IgD-negative memory B cell (primary cell): ENCODE measurements at regions not wholly inside any gene's neighbourhood (a gene's known extent, or its start where the extent isn't known, plus 50 kb on each side); places are given as distances from the start of the nearest gene placed in this dataset.

Source experiments
- H3K27ac Mint-ChIP-seq, 3 donors: one replicate each; pipeline ENCODE4 v1.8.0; 2020 to 2022; ENCODE audit warnings: mild to moderate bottlenecking in 3 of 3, mixed read lengths in 3 of 3, moderate library complexity in 1 of 3
- H3K27me3 Mint-ChIP-seq: one replicate; pipeline ENCODE4 v1.8.0; 2021; ENCODE audit warnings: mixed read lengths
- H3K36me3 Mint-ChIP-seq: one replicate; pipeline ENCODE4 v1.8.0; 2020; ENCODE audit warnings: mild to moderate bottlenecking, mixed read lengths
- H3K4me1 Mint-ChIP-seq, 3 donors: one replicate each; pipeline ENCODE4 v1.8.0; 2020 to 2022; ENCODE audit warnings: mixed read lengths in 3 of 3, mild to moderate bottlenecking in 1 of 3
- H3K4me3 Mint-ChIP-seq, 4 donors: one replicate each; pipeline ENCODE4 v1.8.0; 2020 to 2022; ENCODE audit warnings: mild to moderate bottlenecking in 4 of 4, mixed read lengths in 4 of 4, moderate library complexity in 3 of 4
- H3K9me3 Mint-ChIP-seq, 3 donors: one replicate each; pipeline ENCODE4 v1.8.0; 2020 to 2021; ENCODE audit warnings: mixed read lengths in 3 of 3, mild to moderate bottlenecking in 1 of 3

- H3K36me3 Mint-ChIP-seq, result no peaks in the 10 kb centered on the region
- no peaks in the 10 kb centered on the region for H3K27me3 Mint-ChIP-seq
- H3K4me1 Mint-ChIP-seq, result peaks cover 0 to 1% (median 0%) of the 10 kb centered on the region in 3 donors
- no peak overlapping the region for H3K4me3 Mint-ChIP-seq
- H3K9me3 Mint-ChIP-seq, result peaks cover 0 to 7% (median 2%) of the 10 kb centered on the region in 3 donors
- no peak overlapping the region for H3K27ac Mint-ChIP-seq
Measured at GRCh38 chr4:189367832-189368231, 572.8 kb upstream of the FRG1 start.

DNA sequence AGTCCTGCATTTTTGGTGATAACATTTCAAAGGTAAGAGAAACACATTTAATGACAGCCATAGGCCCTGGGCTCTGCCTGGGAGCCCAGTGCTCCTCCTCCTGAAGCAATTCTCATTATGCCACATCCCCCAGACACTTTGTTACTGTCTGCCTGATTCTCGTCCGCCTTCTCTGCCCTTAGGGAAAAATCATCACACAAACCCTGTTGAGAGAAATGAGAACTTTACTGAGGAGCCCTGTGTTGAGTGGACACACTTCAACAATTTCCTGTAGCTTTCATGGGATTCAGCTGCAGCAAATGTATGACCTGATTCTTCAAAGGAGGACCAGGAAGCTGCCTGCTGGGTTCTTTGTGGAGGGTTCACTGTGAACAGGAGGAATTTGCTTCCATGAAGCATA lies 566.5 kb upstream of the FRG1 start:
- Mint-ChIP-seq H3K9me3 (peaks cover 7 to 15% (median 8%) of the 10 kb centered on the region in 3 donors), H3K27me3 (no peaks in the 10 kb centered on the region), H3K4me3 (no peak overlapping the region), H3K4me1 (no peaks in the 10 kb centered on the region), H3K27ac (peak overlapping the region in 1 of 3 donors; percentile 18), H3K36me3 (no peaks in the 10 kb centered on the region)

DNA sequence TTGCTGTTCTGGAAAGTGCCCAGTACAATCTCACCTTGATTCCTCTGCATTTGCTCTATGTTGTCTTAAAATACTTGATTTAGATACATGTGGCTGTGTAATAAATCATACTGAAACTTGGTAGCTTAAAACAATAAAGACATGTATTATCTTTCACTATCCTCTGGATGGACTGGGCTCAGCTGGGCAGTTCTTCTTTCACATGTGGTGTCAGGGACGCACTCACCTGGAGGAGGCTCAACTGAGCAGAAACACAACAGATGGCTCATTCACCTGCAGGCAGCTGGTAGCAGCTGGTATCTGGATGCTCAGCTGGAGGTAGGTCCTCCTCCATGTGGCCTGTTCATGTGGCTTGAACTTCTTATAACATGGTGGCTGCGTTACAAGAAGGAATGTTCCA lies 563.8 kb upstream of the FRG1 start:
- H3K4me1 Mint-ChIP-seq, result no peaks in the 10 kb centered on the region
- no peak overlapping the region for H3K27ac Mint-ChIP-seq
- no peak overlapping the region for H3K4me3 Mint-ChIP-seq
- no peaks in the 10 kb centered on the region for H3K27me3 Mint-ChIP-seq
- no peaks in the 10 kb centered on the region for H3K36me3 Mint-ChIP-seq
- H3K9me3 Mint-ChIP-seq, result peaks cover 5 to 8% (median 8%) of the 10 kb centered on the region in 3 donors

GRCh38 chr4:189377569-189377968 lies 563.1 kb upstream of the FRG1 start:
- no peaks in the 10 kb centered on the region for H3K4me1 Mint-ChIP-seq
- no peaks in the 10 kb centered on the region for H3K27me3 Mint-ChIP-seq
- H3K9me3 Mint-ChIP-seq, result peaks cover 5 to 8% (median 8%) of the 10 kb centered on the region in 3 donors
- no peak overlapping the region for H3K4me3 Mint-ChIP-seq
- no peaks in the 10 kb centered on the region for H3K36me3 Mint-ChIP-seq
- no peak overlapping the region for H3K27ac Mint-ChIP-seq

- Mint-ChIP-seq H3K27me3 (no peaks in the 10 kb centered on the region), H3K4me1 (no peaks in the 10 kb centered on the region), H3K9me3 (peaks cover 0 to 9% (median 5%) of the 10 kb centered on the region in 3 donors), H3K4me3 (no peak overlapping the region), H3K36me3 (no peaks in the 10 kb centered on the region), H3K27ac (no peak overlapping the region)
Measured at GRCh38 chr4:189385098-189385497, 555.6 kb upstream of the FRG1 start.

GRCh38 chr4:189385579-189385978 lies 555.1 kb upstream of the FRG1 start:
- Mint-ChIP-seq H3K9me3 (peaks cover 0 to 9% (median 6%) of the 10 kb centered on the region in 3 donors), H3K27ac (no peak overlapping the region), H3K27me3 (no peaks in the 10 kb centered on the region), H3K4me1 (no peaks in the 10 kb centered on the region), H3K36me3 (no peaks in the 10 kb centered on the region), H3K4me3 (no peak overlapping the region)

- H3K36me3 Mint-ChIP-seq, result peaks cover under 1% of the 10 kb centered on the region
Measured at GRCh38 chr4:189396435-189396834, 544.2 kb upstream of the FRG1 start.

DNA sequence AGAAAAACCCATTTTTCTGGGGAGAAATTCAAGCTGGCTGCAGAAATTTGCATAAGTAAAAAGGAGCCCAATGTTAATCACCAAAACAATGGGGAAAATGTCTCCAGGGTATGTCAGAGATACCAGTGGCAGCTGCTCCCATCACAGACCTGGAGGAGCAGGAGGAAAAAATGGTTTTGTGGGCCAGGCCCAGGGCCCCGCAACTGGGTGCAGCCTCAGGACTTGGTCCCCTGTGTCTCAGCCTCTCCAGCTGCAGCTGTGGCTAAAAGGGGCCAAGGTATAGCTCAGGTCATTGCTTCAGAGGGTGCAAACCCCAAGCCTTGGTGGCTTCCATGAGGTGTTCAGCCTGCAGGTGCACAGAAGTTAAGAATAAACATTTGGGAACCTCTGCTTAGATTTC lies 536.4 kb upstream of the FRG1 start:
- no peak overlapping the region for H3K4me3 Mint-ChIP-seq
- peaks cover 0 to 21% (median 7%) of the 10 kb centered on the region in 3 donors for H3K9me3 Mint-ChIP-seq
- no peaks in the 10 kb centered on the region for H3K27me3 Mint-ChIP-seq
- H3K4me1 Mint-ChIP-seq, result no peaks in the 10 kb centered on the region
- H3K36me3 Mint-ChIP-seq, result no peaks in the 10 kb centered on the region
- no peak overlapping the region for H3K27ac Mint-ChIP-seq

More at GRCh38 chr4:189396435-189396834, 544.2 kb upstream of the FRG1 start:
- no peaks in the 10 kb centered on the region for H3K4me1 Mint-ChIP-seq
- H3K9me3 Mint-ChIP-seq, result peaks cover 1 to 9% (median 1%) of the 10 kb centered on the region in 3 donors
- H3K27me3 Mint-ChIP-seq, result no peaks in the 10 kb centered on the region
- H3K4me3 Mint-ChIP-seq, result no peak overlapping the region
- H3K27ac Mint-ChIP-seq, result no peak overlapping the region

DNA sequence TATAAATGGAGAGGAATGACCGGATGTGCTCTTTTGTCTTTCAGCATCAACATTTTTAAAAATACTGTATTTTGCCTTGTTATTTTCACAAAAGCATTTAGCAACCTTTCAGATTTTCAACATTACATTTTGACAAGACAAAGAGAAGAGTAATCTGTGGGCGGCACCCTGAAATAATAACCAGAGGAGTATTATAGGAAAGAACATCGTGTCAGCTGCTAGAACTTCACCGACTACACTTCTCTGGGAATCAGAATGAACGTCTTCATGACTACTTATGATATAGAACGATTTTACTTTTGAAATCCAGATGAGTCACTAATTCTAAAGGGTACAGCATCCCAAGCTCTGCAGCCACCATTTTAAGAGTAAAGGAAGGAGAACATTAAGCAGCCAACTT lies 531.5 kb upstream of the FRG1 start:
- Mint-ChIP-seq H3K27me3 (no peaks in the 10 kb centered on the region), H3K4me1 (no peaks in the 10 kb centered on the region), H3K4me3 (no peak overlapping the region), H3K27ac (no peak overlapping the region), H3K9me3 (peaks cover 0 to 15% (median 2%) of the 10 kb centered on the region in 3 donors), H3K36me3 (no peaks in the 10 kb centered on the region)

- Mint-ChIP-seq H3K4me1 (no peaks in the 10 kb centered on the region), H3K9me3 (peaks cover 0 to 6% (median 0%) of the 10 kb centered on the region in 3 donors), H3K27me3 (no peaks in the 10 kb centered on the region), H3K27ac (no peak overlapping the region), H3K4me3 (no peak overlapping the region), H3K36me3 (no peaks in the 10 kb centered on the region)
Measured at GRCh38 chr4:189414021-189414420, 526.7 kb upstream of the FRG1 start.

- H3K4me1 Mint-ChIP-seq, result no peaks in the 10 kb centered on the region
Measured at GRCh38 chr4:189420572-189420971, 520.1 kb upstream of the FRG1 start.

DNA sequence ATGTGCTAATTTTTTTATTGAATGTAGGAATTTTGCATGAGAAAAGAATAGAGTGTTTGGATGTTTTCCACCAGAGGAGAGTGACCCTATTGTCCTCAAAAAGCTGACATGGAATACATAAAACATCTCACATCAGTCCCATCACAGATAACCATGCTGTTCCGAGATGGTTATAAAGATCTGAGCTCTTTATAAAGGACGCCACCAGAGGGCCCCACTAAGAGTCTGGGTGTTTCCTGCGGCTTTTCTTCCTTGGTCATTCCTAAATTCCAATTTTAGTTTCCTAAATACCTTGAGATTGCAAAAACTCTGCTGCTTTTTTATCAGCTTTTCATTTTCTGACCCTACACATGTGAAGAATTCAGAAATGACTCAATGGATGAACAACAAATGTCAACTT lies 504.5 kb upstream of the FRG1 start:
- Mint-ChIP-seq H3K27ac (no peak overlapping the region), H3K36me3 (no peaks in the 10 kb centered on the region), H3K27me3 (no peaks in the 10 kb centered on the region), H3K4me3 (no peak overlapping the region), H3K9me3 (peaks cover 0 to 7% (median 6%) of the 10 kb centered on the region in 3 donors), H3K4me1 (no peaks in the 10 kb centered on the region)

More at GRCh38 chr4:189420572-189420971, 520.1 kb upstream of the FRG1 start:
- no peak overlapping the region for H3K27ac Mint-ChIP-seq
- H3K27me3 Mint-ChIP-seq, result no peaks in the 10 kb centered on the region
- H3K4me3 Mint-ChIP-seq, result no peak overlapping the region
- H3K9me3 Mint-ChIP-seq, result peaks cover 1 to 24% (median 3%) of the 10 kb centered on the region in 3 donors
- no peaks in the 10 kb centered on the region for H3K36me3 Mint-ChIP-seq

GRCh38 chr4:189440716-189441115 lies 500.0 kb upstream of the FRG1 start:
- Mint-ChIP-seq H3K4me1 (no peaks in the 10 kb centered on the region), H3K9me3 (peaks cover 0 to 5% (median 2%) of the 10 kb centered on the region in 3 donors), H3K27me3 (no peaks in the 10 kb centered on the region), H3K4me3 (no peak overlapping the region), H3K36me3 (no peaks in the 10 kb centered on the region), H3K27ac (no peak overlapping the region)

DNA sequence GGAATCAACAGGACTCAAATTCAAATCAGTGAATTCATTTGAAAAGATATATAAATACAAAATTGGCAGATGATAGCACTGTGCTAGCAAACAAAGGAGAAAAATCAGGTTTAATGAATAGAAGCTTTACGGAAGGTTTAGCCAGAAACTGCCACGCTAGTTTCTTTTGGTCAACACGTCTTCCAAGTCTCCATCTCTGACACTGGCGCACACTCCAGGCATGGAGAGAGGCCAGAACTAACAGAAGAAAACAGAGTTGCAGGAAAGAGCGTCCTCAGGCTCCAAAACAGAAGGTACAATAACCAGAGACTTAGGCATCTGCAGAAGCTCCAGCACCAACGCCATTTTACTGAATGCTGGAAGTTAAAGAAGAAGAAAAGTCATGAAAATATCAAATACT lies 497.3 kb upstream of the FRG1 start:
- Mint-ChIP-seq H3K4me3 (no peak overlapping the region), H3K4me1 (no peaks in the 10 kb centered on the region), H3K27me3 (no peaks in the 10 kb centered on the region), H3K27ac (no peak overlapping the region), H3K9me3 (peaks cover 0 to 7% (median 0%) of the 10 kb centered on the region in 3 donors), H3K36me3 (no peaks in the 10 kb centered on the region)

GRCh38 chr4:189445613-189446012 lies 495.1 kb upstream of the FRG1 start:
- H3K36me3 Mint-ChIP-seq, result no peaks in the 10 kb centered on the region
- H3K4me1 Mint-ChIP-seq, result no peaks in the 10 kb centered on the region
- H3K4me3 Mint-ChIP-seq, result no peak overlapping the region
- H3K9me3 Mint-ChIP-seq, result peaks cover 0 to 7% (median 5%) of the 10 kb centered on the region in 3 donors
- H3K27me3 Mint-ChIP-seq, result no peaks in the 10 kb centered on the region
- H3K27ac Mint-ChIP-seq, result no peak overlapping the region

DNA sequence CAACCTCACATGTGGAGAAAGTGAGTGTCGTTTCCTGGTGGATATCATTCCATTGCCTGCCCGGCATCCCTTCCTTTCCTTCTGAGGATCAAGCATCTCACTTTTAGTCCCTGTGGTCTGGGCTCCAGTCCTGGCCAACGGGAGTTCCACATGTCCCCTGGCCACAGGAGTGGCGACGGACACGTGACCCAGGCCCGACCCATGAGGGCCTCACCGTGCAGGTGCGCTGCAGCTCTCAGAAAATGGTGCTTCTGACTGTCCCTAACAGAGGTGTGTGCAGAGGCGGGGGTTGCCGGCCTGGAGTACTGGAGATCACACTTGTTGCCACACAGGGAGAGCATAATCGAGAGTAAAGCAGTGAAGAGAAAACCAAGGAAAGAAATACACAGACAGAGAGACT lies 476.9 kb upstream of the FRG1 start:
- Mint-ChIP-seq H3K9me3 (peaks cover 3 to 9% (median 3%) of the 10 kb centered on the region in 3 donors), H3K27me3 (no peaks in the 10 kb centered on the region), H3K4me3 (no peak overlapping the region), H3K36me3 (no peaks in the 10 kb centered on the region), H3K4me1 (no peaks in the 10 kb centered on the region), H3K27ac (peak overlapping the region in 1 of 3 donors; percentile 59)
